ENCODE measurements at regions not wholly inside any gene's neighbourhood (a gene's known extent, or its start where the extent isn't known, plus 50 kb on each side); places are given as distances from the start of the nearest gene placed in this dataset.

GRCh38 chr10:76764177-76764576 lies 873.4 kb downstream of the KCNMA1 start:
- Histone ChIP-seq H3K79me2 (ENCODE audit: control insufficient read depth, insufficient read depth, low read length) (no peaks in the 10 kb centered on the region), H3K4me1 (ENCODE audit: control insufficient read depth, extremely low read depth, insufficient read depth, low read length) (no peaks in the 10 kb centered on the region), H3K4me3 (replicated peaks in 1 of 4; ENCODE audit: control extremely low read depth in 1 of 4, insufficient read depth in 1 of 4, low read depth in 3 of 4, low read length in 4 of 4) (no peak overlapping the region), H3K27ac (ENCODE audit: insufficient read depth, low read length) (no peak overlapping the region), H3K9me3 (ENCODE audit: control insufficient read depth, insufficient read depth, low read depth, low read length) (no peaks in the 10 kb centered on the region), H2AFZ (ENCODE audit: low read length) (no peak overlapping the region), H3K27me3 (ENCODE audit: control insufficient read depth, insufficient read depth, low read length) (no peaks in the 10 kb centered on the region), H3K4me2 (ENCODE audit: extremely low read depth, insufficient read depth, low read length) (no peak overlapping the region), H4K20me1 (ENCODE audit: control insufficient read depth, extremely low read depth, insufficient read depth, low read length) (no peaks in the 10 kb centered on the region), H3K9ac (ENCODE audit: insufficient read depth, low read length) (no peak overlapping the region), H3K36me3 (ENCODE audit: control insufficient read depth, insufficient read depth, low read length) (no peaks in the 10 kb centered on the region)
- TF ChIP-seq EZH2 (IDR thresholded peaks at IDR 0.05; ENCODE audit: low read length, missing control alignments) (no peak), CTCF (conservative IDR thresholded peaks at IDR 0.05 in 1 of 2, IDR thresholded peaks at IDR 0.05 in 1 of 2; ENCODE audit: low read depth in 1 of 2, low read length in 2 of 2) (no peak)
- no peak for DNase-seq (ENCODE audit: low read depth in 2 of 2)

GRCh38 chr10:76763376-76763775 lies 874.2 kb downstream of the KCNMA1 start:
- Histone ChIP-seq H3K4me2 (ENCODE audit: extremely low read depth, insufficient read depth, low read length) (no peak overlapping the region), H3K79me2 (ENCODE audit: control insufficient read depth, insufficient read depth, low read length) (no peaks in the 10 kb centered on the region), H3K4me3 (replicated peaks in 1 of 4; ENCODE audit: control extremely low read depth in 1 of 4, insufficient read depth in 1 of 4, low read depth in 3 of 4, low read length in 4 of 4) (no peak overlapping the region), H3K27ac (ENCODE audit: insufficient read depth, low read length) (no peak overlapping the region), H3K36me3 (ENCODE audit: control insufficient read depth, insufficient read depth, low read length) (no peaks in the 10 kb centered on the region), H2AFZ (ENCODE audit: low read length) (no peak overlapping the region), H3K4me1 (ENCODE audit: control insufficient read depth, extremely low read depth, insufficient read depth, low read length) (no peaks in the 10 kb centered on the region), H3K9ac (ENCODE audit: insufficient read depth, low read length) (no peak overlapping the region), H3K9me3 (ENCODE audit: control insufficient read depth, insufficient read depth, low read depth, low read length) (no peaks in the 10 kb centered on the region), H4K20me1 (ENCODE audit: control insufficient read depth, extremely low read depth, insufficient read depth, low read length) (no peaks in the 10 kb centered on the region), H3K27me3 (ENCODE audit: control insufficient read depth, insufficient read depth, low read length) (no peaks in the 10 kb centered on the region)
- DNase-seq (ENCODE audit: low read depth in 2 of 2), result peak in 1 of 2 donors; percentile 2
- no peak for TF ChIP-seq EZH2 (IDR thresholded peaks at IDR 0.05; ENCODE audit: low read length, missing control alignments)

- Histone ChIP-seq H2AFZ (ENCODE audit: low read length) (no peak overlapping the region), H3K4me3 (replicated peaks in 1 of 4; ENCODE audit: control extremely low read depth in 1 of 4, insufficient read depth in 1 of 4, low read depth in 3 of 4, low read length in 4 of 4) (no peak overlapping the region), H3K36me3 (ENCODE audit: control insufficient read depth, insufficient read depth, low read length) (no peaks in the 10 kb centered on the region), H3K4me2 (ENCODE audit: extremely low read depth, insufficient read depth, low read length) (no peak overlapping the region), H3K27me3 (ENCODE audit: control insufficient read depth, insufficient read depth, low read length) (no peaks in the 10 kb centered on the region), H4K20me1 (ENCODE audit: control insufficient read depth, extremely low read depth, insufficient read depth, low read length) (no peaks in the 10 kb centered on the region), H3K9me3 (ENCODE audit: control insufficient read depth, insufficient read depth, low read depth, low read length) (no peaks in the 10 kb centered on the region), H3K27ac (ENCODE audit: insufficient read depth, low read length) (no peak overlapping the region), H3K9ac (ENCODE audit: insufficient read depth, low read length) (no peak overlapping the region), H3K79me2 (ENCODE audit: control insufficient read depth, insufficient read depth, low read length) (no peaks in the 10 kb centered on the region), H3K4me1 (ENCODE audit: control insufficient read depth, extremely low read depth, insufficient read depth, low read length) (no peaks in the 10 kb centered on the region)
- TF ChIP-seq CTCF (conservative IDR thresholded peaks at IDR 0.05 in 1 of 2, IDR thresholded peaks at IDR 0.05 in 1 of 2; ENCODE audit: low read depth in 1 of 2, low read length in 2 of 2), result no peak
- no peak for TF ChIP-seq EZH2 (IDR thresholded peaks at IDR 0.05; ENCODE audit: low read length, missing control alignments)
- DNase-seq (ENCODE audit: low read depth in 2 of 2), result peak; percentile 7 to 27
Measured at GRCh38 chr10:76759681-76760080, 877.9 kb downstream of the KCNMA1 start.
